Gastroesophageal sphincter (tissue), 4 donors: ENCODE measurements at regions not wholly inside any gene's neighbourhood (a gene's known extent, or its start where the extent isn't known, plus 50 kb on each side); places are given as distances from the start of the nearest gene placed in this dataset.

ENCODE experiments used
- ATAC-seq: fragments of 150-250 bp; one replicate; pipeline ENCODE4 v1.9.1; 2016; ENCODE audit warnings: mild to moderate bottlenecking, moderate library complexity
- H3K27ac ChIP-seq, 4 donors: fragments of 200-600 bp; sonication (generic) in 3 of 4; 1 replicate in 3 of 4; 2 replicates in 1 of 4; pipeline ENCODE4 v1.5.1; 2016 to 2019
- H3K27me3 ChIP-seq: fragments of 200-600 bp; sonication (generic); one replicate; pipeline ENCODE4 v1.5.1; 2019
- H3K36me3 ChIP-seq, 2 donors: fragments of 200-600 bp; sonication (generic); one replicate each; pipeline ENCODE4 v1.5.1; 2019; ENCODE audit warnings: control low read depth in 1 of 2
- H3K4me1 ChIP-seq, 3 donors: fragments of 200-600 bp; sonication (generic); 1 replicate in 2 of 3; 2 replicates in 1 of 3; pipeline ENCODE4 v1.5.1; 2016 to 2019; ENCODE audit warnings: control low read depth in 2 of 3
- H3K4me3 ChIP-seq, 2 donors: fragments of 200-600 bp; sonication (generic); one replicate each; pipeline ENCODE4 v1.5.1; 2019; ENCODE audit warnings: mild to moderate bottlenecking in 1 of 2, moderate library complexity in 1 of 2
- H3K9me3 ChIP-seq, 3 donors: fragments of 200-600 bp; sonication (generic); one replicate each; pipeline ENCODE4 v1.5.1; 2017 to 2019; ENCODE audit warnings: control low read depth in 2 of 3
- EP300 ChIP-seq: sonication (generic); formaldehyde crosslinking; IDR thresholded peaks from one replicate; pipeline ENCODE4 v1.6.1; 2017; ENCODE audit warnings: antibody characterized with exemption, mild to moderate bottlenecking
- POLR2A ChIP-seq, 2 donors: fragments of 450-650 bp; IDR thresholded peaks; one replicate each; pipeline ENCODE4 v1.6.1; 2017; ENCODE audit warnings: antibody characterized with exemption in 2 of 2, mild to moderate bottlenecking in 2 of 2, moderate library complexity in 1 of 2
- POLR2AphosphoS5 ChIP-seq: sonication (generic); formaldehyde crosslinking; IDR thresholded peaks from one replicate; pipeline ENCODE4 v1.6.1; 2017; ENCODE audit warnings: antibody characterized with exemption
- WGBS, 2 donors: methylation state at CpG; one replicate each; pipeline ENCODE4 v1.1.5; 2018; ENCODE audit warnings: low coverage in 1 of 2; 5-methylcytosine and 5-hydroxymethylcytosine counted together
- TF ChIP-seq, protein P1 (sequence below), 4 experiments: fragments of 200-600 bp in 2 of 4; fragments of 450-650 bp in 2 of 4; sonication (generic) in 1 of 4; IDR thresholded peaks; one replicate each; pipeline ENCODE4 v1.5.1; 2017 to 2019; ENCODE audit warnings: antibody characterized with exemption in 4 of 4, mild to moderate bottlenecking in 2 of 4, moderate library complexity in 2 of 4

DNA sequence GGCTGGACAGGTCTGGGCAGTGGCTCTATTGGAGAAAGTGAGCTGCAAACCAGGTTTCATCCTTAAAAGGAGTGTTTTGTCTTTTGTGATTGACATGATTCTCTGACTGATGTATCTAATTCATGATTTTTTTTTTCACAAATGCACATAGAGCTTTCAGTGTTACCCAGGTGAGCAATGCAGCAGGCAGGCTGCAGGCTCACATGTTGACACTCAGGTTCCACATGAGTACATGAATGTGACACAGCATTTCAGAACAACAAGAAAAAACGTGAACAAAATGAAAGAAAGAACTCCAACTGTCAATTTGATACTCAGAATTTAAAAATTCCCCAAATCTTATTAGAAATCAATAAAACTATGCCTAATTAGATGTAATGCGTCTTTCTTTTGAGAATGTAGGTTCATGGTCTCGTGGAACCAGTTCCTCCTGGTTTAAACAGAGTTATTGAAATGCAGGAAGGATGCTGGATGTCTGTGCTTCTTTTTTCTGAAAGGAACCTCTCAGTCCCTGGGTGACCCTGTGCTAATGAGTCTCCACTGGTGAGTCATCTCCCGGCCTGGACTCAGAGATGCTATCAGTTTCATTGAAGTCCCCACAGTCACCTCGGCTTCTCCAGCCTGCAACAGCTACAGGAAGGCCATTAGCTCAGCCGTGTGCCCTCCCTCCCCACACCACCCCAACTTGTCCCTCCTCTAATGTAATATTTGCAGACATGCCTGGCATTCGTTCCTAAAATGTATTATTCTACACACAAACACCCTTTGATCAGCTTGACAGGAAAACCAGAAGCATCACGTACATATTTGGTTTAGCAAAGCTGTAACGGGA, 430.4 kb downstream of the LPIN1 start:
- no peaks in the 10 kb centered on the region for H3K27me3 ChIP-seq
- no peak overlapping the region for H3K4me3 ChIP-seq
- peak overlapping the region in 2 of 4 donors; percentile 7 to 17 for H3K27ac ChIP-seq
- TF ChIP-seq POLR2AphosphoS5 (peak; percentile 31), EP300 (no peak), POLR2A (IDR thresholded peaks at IDR 0.05) (no peak)
- TF ChIP-seq, protein P1, sequence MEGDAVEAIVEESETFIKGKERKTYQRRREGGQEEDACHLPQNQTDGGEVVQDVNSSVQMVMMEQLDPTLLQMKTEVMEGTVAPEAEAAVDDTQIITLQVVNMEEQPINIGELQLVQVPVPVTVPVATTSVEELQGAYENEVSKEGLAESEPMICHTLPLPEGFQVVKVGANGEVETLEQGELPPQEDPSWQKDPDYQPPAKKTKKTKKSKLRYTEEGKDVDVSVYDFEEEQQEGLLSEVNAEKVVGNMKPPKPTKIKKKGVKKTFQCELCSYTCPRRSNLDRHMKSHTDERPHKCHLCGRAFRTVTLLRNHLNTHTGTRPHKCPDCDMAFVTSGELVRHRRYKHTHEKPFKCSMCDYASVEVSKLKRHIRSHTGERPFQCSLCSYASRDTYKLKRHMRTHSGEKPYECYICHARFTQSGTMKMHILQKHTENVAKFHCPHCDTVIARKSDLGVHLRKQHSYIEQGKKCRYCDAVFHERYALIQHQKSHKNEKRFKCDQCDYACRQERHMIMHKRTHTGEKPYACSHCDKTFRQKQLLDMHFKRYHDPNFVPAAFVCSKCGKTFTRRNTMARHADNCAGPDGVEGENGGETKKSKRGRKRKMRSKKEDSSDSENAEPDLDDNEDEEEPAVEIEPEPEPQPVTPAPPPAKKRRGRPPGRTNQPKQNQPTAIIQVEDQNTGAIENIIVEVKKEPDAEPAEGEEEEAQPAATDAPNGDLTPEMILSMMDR (IDR thresholded peaks at IDR 0.05) = no peak
- H3K36me3 ChIP-seq = no peaks in the 10 kb centered on the region
- no peaks in the 10 kb centered on the region for H3K9me3 ChIP-seq
- WGBS, 2 donors = 22 to 35% methylated on average over 7 to 9 of the region's 9 CpGs
- ATAC-seq = peak; percentile 64
- H3K4me1 ChIP-seq = peaks cover 0 to 23% (median 12%) of the 10 kb centered on the region in 3 donors

DNA sequence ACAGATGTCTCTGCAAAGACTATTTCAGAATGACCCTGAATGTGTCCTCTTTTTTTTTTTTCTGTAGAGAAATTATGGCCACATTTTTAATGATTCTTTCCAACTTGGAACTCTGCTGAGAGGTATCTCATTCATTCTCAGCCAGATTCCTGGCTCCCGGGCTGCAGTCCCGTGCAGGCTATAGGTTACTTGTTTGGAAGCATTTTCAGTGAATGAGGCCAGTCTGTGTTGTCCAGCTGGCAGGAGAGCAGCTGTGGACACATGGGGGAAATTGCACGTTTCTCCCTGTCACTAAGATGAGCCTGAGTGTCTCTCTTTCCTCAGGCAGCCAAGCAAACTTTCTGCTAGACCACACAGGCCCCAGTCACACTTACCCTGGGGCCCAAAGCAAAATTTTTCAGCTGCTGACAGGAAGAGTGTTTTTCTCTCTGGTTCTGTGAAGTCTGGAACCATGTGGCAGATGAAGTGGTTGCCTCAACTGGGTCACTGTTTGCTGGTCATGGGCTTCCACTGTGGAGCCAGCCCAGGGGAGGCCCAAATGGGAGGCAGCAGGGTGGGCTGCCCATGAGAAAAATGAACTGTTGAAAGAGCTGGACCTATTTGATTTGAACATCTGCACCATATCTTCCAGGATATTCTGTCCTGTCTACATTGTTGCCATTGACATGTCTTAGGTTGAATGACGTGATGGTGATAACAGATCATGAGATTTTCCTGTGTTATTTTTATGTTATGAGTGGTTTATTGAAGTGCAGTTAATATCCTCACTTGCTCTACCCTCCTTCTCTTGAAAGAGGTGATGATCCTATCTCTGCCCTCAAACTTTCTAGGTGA, 431.2 kb downstream of the LPIN1 start:
- Histone ChIP-seq H3K4me1 (peaks cover 0 to 23% (median 12%) of the 10 kb centered on the region in 3 donors), H3K9me3 (no peaks in the 10 kb centered on the region), H3K4me3 (no peak overlapping the region), H3K27me3 (no peaks in the 10 kb centered on the region), H3K27ac (peak overlapping the region in 3 of 4 donors; percentile 7 to 20 (median 17)), H3K36me3 (no peaks in the 10 kb centered on the region)
- whole genome bisulfite sequencing, 2 donors = 25% methylated on average over 3 of the region's 4 CpGs; no CpG with 5 or more reads in 1 of the 2 donors
- TF ChIP-seq EP300 = no peak
- TF ChIP-seq POLR2AphosphoS5 = no peak
- TF ChIP-seq, protein P1 (IDR thresholded peaks at IDR 0.05) = no peak
- TF ChIP-seq POLR2A (IDR thresholded peaks at IDR 0.05) = no peak
- peak; percentile 48 for ATAC-seq

DNA sequence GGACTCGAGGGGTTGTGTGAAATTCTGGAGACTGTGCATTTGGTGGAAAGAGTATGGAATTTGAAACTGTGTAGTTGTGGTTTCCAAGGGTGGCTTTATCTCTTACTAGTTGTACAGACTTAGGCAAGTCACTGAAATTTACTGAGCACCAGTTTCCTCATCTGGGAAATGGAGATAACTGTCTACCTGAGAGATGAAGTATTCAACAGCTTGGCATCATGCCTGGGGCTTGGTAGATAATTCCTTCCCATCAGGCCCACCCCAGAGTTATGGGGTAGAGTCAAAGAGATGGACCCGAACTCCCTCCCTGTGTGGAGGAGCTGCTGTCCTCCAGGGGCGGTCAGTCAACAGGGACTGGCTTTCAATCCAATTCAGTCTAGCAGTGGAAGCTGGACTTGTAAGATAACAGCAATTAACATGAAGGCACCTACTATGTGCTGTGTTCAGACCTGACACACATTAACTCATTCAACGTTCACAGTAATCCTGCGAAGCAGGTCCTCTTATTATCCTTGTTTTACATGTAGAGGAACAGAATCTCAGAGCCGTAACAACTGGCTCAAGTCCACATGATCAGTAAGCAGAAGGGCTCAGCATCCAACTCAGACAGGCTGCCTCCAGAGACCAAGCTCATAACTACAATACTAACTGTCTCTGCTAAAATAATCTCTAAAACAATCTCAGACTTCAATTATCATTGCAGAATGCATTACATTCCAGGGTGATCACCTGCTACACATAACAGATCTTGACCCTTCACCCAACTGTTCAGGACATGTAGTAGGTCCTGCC, 432.1 kb downstream of the LPIN1 start:
- Histone ChIP-seq H3K27ac (no peak overlapping the region), H3K9me3 (no peaks in the 10 kb centered on the region), H3K4me3 (no peak overlapping the region), H3K4me1 (peaks cover 0 to 23% (median 12%) of the 10 kb centered on the region in 3 donors), H3K27me3 (no peaks in the 10 kb centered on the region), H3K36me3 (no peaks in the 10 kb centered on the region)
- WGBS, 2 donors = 58 to 92% methylated on average over 2 to 6 of the region's 6 CpGs
- TF ChIP-seq, protein P1 (IDR thresholded peaks at IDR 0.05) = no peak
- no peak for TF ChIP-seq EP300
- no peak for TF ChIP-seq POLR2AphosphoS5
- no peak for TF ChIP-seq POLR2A (IDR thresholded peaks at IDR 0.05)
- no peak for ATAC-seq

DNA sequence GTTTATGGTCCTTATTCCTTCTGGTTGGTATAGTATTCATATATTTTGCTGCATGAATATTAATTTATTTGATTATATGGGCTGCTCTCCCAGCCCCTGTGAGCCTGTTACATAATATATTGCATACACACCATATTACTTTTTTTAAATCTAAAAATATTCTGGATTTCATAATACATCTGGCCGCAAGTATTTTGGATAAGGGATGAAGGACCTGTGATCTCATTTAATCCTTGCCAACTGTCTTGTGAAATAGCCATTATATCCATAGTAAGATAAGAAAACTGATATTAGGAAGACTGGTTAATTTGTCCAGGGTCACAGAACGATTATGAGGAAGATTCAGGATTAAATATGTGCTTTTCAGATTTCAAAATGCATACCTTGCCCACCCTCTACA, 433.6 kb downstream of the LPIN1 start:
- Histone ChIP-seq H3K4me1 (peaks cover 0 to 23% (median 12%) of the 10 kb centered on the region in 3 donors), H3K27ac (no peak overlapping the region), H3K27me3 (no peaks in the 10 kb centered on the region), H3K36me3 (no peaks in the 10 kb centered on the region), H3K9me3 (no peaks in the 10 kb centered on the region), H3K4me3 (no peak overlapping the region)
- ATAC-seq = no peak
- TF ChIP-seq, protein P1 (IDR thresholded peaks at IDR 0.05) = no peak
- TF ChIP-seq EP300 (no peak), POLR2AphosphoS5 (no peak), POLR2A (IDR thresholded peaks at IDR 0.05) (no peak)
- 62 to 75% methylated on average over 2 of the region's 2 CpGs for WGBS, 2 donors
